Caki2 (cell line): ENCODE measurements at regions not wholly inside any gene's neighbourhood (a gene's known extent, or its start where the extent isn't known, plus 50 kb on each side); places are given as distances from the start of the nearest gene placed in this dataset.

Experiments used
- DNase-seq: peaks from one replicate; pipeline ENCODE4 v3.0.0-alpha.2; 2015; ENCODE audit warnings: low read depth
- in situ Hi-C: cut with HindIII; loops from 2 replicates; pipeline ENCODE4 v1.10.0; 2016; ENCODE audit warnings: low sequenced_read_pairs, low pct_unique_long_range_greater_than_20kb, mixed read lengths

GRCh38 chr4:123278755-123279154, 117.8 kb upstream of the SPRY1 start:
- in situ Hi-C loops: no loop called here

GRCh38 chr4:123283371-123283895, 113.2 kb upstream of the SPRY1 start:
- in situ Hi-C loops: no loop called here
- DNase-seq: no peak

More at GRCh38 chr4:123278755-123279154, 117.8 kb upstream of the SPRY1 start:
- DNase-seq: no peak

- in situ Hi-C loops: no loop called here
- no peak for DNase-seq
These were observed 112.4 kb upstream of the SPRY1 start for GRCh38 chr4:123284168-123284567.

GRCh38 chr4:123286903-123287466, 109.6 kb upstream of the SPRY1 start:
- in situ Hi-C loops: no loop called here
- DNase-seq: no peak

GRCh38 chr4:123288309-123289025, 108.1 kb upstream of the SPRY1 start:
- in situ Hi-C loops: no loop called here
- DNase-seq: no peak

GRCh38 chr4:123291329-123291728, 105.3 kb upstream of the SPRY1 start:
- no peak for DNase-seq
- in situ Hi-C loops: no loop called here

- DNase-seq: no peak
- in situ Hi-C loops: no loop called here
These were observed 98.8 kb upstream of the SPRY1 start for GRCh38 chr4:123297836-123298235.

- no peak for DNase-seq
- in situ Hi-C loops: no loop called here
These were observed 98.3 kb upstream of the SPRY1 start for GRCh38 chr4:123298261-123298660.

GRCh38 chr4:123298801-123299200, 97.8 kb upstream of the SPRY1 start:
- in situ Hi-C loops: no loop called here
- DNase-seq: no peak

- in situ Hi-C loops: no loop called here
These were observed 97.3 kb upstream of the SPRY1 start for GRCh38 chr4:123299212-123299691.

GRCh38 chr4:123300222-123301039, 96.2 kb upstream of the SPRY1 start:
- in situ Hi-C loops: no loop called here
- DNase-seq: no peak

More at GRCh38 chr4:123299212-123299691, 97.3 kb upstream of the SPRY1 start:
- no peak for DNase-seq

- in situ Hi-C loops: no loop called here
These were observed 94.7 kb upstream of the SPRY1 start for GRCh38 chr4:123301923-123302322.

GRCh38 chr4:123304151-123304964, 92.2 kb upstream of the SPRY1 start:
- no peak for DNase-seq
- in situ Hi-C loops: no loop called here

More at GRCh38 chr4:123301923-123302322, 94.7 kb upstream of the SPRY1 start:
- no peak for DNase-seq

- in situ Hi-C loops: no loop called here
These were observed 90.9 kb upstream of the SPRY1 start for GRCh38 chr4:123305736-123306135.

GRCh38 chr4:123306769-123307168, 89.8 kb upstream of the SPRY1 start:
- in situ Hi-C loops: no loop called here

More at GRCh38 chr4:123305736-123306135, 90.9 kb upstream of the SPRY1 start:
- no peak for DNase-seq

GRCh38 chr4:123308667-123309066, 87.9 kb upstream of the SPRY1 start:
- DNase-seq: no peak
- in situ Hi-C loops: no loop called here

More at GRCh38 chr4:123306769-123307168, 89.8 kb upstream of the SPRY1 start:
- no peak for DNase-seq

GRCh38 chr4:123312116-123312515, 84.5 kb upstream of the SPRY1 start:
- DNase-seq: no peak
- in situ Hi-C loops: no loop called here
